AG10803 (cell line): ENCODE measurements at regions not wholly inside any gene's neighbourhood (a gene's known extent, or its start where the extent isn't known, plus 50 kb on each side); places are given as distances from the start of the nearest gene placed in this dataset.

Experiments used
- DNase-seq: peaks from one replicate; pipeline ENCODE4 v3.0.0; 2010; ENCODE audit warnings: low read depth
- H3K4me3 ChIP-seq: 2 replicates; pipeline ENCODE4 v1.5.1; 2011; ENCODE audit warnings: mild to moderate bottlenecking, low read length, control low read depth
- TF ChIP-seq, protein P1 (sequence below): conservative IDR thresholded peaks from 2 replicates; pipeline ENCODE4 v1.5.1; 2011; ENCODE audit warnings: mild to moderate bottlenecking, low read length, control low read depth, inconsistent platforms

DNA sequence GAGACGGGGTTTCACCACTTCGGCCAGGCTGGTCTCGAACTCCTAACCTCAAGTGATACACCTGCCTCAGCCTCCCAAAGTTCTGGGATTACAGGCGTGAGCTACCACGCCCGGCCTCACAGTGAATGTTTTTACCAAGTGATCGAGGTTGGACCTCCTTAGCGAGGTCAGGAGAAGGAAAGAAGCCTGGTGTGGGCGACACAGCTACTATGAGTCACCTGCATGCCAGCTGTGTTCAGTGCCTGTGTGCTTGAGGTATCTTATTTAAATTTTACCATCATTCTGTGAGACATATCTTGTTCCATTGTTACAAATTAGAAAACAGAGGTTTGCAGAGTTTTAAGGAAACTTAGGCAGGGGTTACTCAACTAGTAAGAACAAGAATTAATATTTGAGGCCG, 174.8 kb upstream of the DYNLRB2 start:
- H3K4me3 ChIP-seq: no peak overlapping the region
- TF ChIP-seq, protein P1, sequence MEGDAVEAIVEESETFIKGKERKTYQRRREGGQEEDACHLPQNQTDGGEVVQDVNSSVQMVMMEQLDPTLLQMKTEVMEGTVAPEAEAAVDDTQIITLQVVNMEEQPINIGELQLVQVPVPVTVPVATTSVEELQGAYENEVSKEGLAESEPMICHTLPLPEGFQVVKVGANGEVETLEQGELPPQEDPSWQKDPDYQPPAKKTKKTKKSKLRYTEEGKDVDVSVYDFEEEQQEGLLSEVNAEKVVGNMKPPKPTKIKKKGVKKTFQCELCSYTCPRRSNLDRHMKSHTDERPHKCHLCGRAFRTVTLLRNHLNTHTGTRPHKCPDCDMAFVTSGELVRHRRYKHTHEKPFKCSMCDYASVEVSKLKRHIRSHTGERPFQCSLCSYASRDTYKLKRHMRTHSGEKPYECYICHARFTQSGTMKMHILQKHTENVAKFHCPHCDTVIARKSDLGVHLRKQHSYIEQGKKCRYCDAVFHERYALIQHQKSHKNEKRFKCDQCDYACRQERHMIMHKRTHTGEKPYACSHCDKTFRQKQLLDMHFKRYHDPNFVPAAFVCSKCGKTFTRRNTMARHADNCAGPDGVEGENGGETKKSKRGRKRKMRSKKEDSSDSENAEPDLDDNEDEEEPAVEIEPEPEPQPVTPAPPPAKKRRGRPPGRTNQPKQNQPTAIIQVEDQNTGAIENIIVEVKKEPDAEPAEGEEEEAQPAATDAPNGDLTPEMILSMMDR: no peak
- DNase-seq: no peak

DNA sequence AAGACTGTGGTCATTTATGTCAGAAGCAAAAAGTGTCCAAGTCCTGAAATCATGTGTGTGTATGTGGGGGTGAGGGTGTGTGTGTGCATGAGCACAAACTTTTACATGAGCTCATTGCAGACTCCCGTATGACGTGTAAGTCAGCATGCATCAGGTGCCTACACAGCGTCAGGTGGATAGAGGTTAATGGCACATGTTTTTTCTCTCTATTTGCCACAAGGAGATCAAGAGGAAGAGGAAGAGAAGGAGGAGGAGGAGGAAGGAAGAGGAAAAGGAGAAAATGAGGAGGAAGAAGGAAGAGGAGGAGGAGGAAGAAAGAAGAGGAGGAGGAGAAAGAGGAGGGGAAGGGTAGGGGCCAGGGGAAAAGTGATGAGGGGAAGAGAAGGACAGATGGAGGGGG, 178.0 kb upstream of the DYNLRB2 start:
- H3K4me3 ChIP-seq: no peak overlapping the region
- TF ChIP-seq, protein P1: no peak
- no peak for DNase-seq

DNA sequence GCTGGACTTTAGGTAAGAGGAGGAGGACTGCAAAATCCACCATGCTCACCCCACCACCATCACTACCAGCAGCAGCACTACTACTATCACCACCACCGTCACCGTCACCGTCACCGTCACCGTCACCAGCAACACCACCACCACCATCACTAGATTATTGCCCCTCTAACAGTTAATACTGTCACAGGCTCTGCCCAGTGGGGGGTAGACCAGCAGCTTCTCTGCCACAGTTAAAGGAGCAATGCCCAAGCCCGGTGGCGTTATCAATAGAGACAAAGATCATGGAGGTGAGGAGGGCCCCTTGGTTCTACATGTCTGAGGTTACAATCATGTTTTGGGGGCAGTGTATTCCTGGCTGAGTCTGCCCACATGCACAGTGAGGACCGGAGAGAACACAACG, 184.4 kb upstream of the DYNLRB2 start:
- TF ChIP-seq, protein P1: no peak
- no peak overlapping the region for H3K4me3 ChIP-seq
- no peak for DNase-seq

DNA sequence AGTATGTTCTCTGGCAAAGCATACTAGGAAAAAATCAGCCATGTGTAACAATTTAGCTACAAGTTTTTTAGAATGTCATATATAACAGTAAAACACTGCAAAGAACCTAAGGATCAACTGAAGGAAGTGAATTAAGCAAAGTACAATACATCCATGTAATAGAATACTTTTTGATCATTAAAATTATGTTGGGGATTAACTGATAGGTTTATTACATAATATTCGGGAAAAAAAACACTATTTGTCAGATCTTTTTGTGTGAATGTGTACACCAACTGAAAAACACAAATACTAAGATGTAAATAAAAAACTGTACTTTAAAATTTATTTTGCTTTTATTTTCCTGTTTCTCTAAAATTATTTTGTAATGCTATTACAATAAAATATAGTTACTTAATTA, 185.5 kb upstream of the DYNLRB2 start:
- DNase-seq: no peak
- TF ChIP-seq, protein P1: no peak
- H3K4me3 ChIP-seq: no peak overlapping the region

DNA sequence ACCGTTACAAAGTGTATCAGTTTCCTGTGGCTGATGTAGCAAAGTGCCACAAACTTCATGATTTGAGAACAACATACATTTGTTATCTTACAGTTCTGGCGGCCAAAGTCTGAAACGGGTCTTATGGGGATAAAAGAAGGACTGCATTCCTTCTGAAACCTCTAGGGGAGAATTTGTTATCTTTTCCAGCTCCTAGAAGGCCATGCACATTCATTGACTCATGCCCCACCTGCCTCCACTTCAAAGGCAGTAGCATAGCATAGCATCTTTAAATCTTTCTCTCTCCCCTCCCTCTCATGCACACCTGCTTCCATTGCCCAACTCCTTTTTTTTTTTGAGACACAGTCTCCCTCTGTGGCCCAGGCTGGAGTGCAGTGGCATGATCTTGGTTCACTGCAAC, 190.7 kb upstream of the DYNLRB2 start:
- no peak for DNase-seq
- TF ChIP-seq, protein P1: no peak
- no peak overlapping the region for H3K4me3 ChIP-seq

DNA sequence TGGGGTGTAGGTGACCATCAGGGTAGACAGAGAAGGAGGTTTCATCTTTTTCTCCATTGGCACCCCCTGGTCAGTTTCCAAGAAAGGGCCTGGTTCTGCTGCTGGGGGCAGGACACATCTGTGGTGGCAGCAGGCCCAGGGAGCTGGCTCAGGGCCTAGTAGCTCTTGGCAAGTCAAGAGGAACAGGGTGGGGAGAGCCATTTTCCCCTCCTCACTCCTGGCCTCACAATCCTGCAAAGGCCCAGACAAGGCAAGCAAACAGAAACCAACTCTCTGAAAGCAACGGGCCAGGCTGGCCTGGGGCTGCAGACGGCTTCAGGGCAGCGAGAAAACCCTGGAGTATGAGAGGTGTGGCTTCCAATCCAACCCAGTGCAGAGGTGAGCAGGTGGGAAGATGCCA, 192.9 kb upstream of the DYNLRB2 start:
- no peak overlapping the region for H3K4me3 ChIP-seq
- TF ChIP-seq, protein P1: no peak
- peak; percentile 23 for DNase-seq

DNA sequence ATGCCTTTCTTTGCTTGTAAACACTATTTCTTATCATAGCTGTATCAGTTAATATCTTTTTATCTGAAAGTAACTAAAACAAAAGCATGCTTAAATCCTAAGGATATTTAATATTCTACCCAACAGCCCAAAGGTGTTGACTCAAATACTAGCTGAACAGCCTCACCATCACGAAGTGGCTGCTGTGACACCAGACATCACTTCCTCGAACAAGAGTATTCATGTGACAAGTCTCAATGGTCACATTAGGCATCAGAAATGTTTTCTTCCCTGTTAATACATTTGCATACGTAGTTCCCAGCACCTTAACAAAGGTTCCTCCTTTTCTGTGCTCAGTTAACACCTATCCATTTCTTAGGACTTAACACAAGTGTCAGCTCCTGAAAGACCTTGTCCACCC, 193.8 kb upstream of the DYNLRB2 start:
- no peak overlapping the region for H3K4me3 ChIP-seq
- DNase-seq: no peak
- TF ChIP-seq, protein P1: no peak
